ENCODE measurements at regions not wholly inside any gene's neighbourhood (a gene's known extent, or its start where the extent isn't known, plus 50 kb on each side); places are given as distances from the start of the nearest gene placed in this dataset.
"Not testable (repeated sequence)": the region's sequence is repeated elsewhere in the genome, so short reads cannot be mapped to it uniquely, and the experiment has no call there.

DNA sequence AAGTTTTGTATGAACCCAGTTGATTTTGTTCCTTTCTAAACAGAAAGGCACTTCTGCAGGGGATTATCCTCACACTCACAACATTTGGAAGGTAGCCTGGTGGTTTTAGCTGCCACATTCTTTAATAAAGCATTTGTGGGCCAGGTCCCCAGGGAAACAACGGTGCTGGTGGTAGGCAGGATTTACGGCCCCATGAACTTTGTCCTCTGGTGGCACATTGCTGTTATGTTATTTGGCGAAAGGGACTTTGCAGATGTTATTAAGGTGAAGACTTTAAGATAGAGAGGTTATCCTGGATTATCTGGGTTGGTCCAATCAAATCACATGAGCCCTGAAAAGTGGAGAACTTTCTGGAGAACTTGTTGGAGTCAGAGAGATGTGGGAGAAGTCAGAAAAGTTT, 86.3 kb upstream of the C9orf72 start:
- H3K4me3 Mint-ChIP-seq, result no peak overlapping the region
- no peak overlapping the region for H3K27ac Mint-ChIP-seq
- H3K9me3 Mint-ChIP-seq, result no peaks in the 10 kb centered on the region
- H3K4me1 Mint-ChIP-seq (ENCODE audit: low read depth), result no peaks in the 10 kb centered on the region
- H3K36me3 Mint-ChIP-seq (ENCODE audit: low read depth), result no peaks in the 10 kb centered on the region
- no peak for DNase-seq
- peaks cover 4% of the 10 kb centered on the region for H3K27me3 Mint-ChIP-seq

DNA sequence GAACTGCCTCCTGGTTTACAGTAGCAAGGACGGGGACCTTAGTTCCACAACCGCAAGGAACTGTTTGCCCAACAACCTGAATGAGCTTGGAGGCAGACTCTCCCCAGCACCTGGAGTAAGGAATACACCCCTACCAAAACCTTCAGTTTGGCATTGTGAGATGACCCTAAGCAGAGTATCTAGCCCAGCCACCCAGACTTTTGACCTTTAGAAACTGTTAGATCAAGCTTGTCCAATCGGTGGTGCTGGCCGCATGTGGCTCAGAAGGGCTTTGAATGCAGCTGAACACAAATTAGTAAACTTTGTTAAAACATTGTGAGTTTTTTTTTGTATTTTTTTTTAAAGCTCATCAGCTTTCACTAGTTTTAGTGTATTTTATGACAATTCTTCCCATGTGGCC, 86.9 kb upstream of the C9orf72 start:
- Mint-ChIP-seq H3K27ac (no peak overlapping the region), H3K27me3 (peaks cover 5% of the 10 kb centered on the region), H3K9me3 (no peaks in the 10 kb centered on the region), H3K4me1 (ENCODE audit: low read depth) (no peaks in the 10 kb centered on the region), H3K36me3 (ENCODE audit: low read depth) (no peaks in the 10 kb centered on the region), H3K4me3 (no peak overlapping the region)
- no peak for DNase-seq

DNA sequence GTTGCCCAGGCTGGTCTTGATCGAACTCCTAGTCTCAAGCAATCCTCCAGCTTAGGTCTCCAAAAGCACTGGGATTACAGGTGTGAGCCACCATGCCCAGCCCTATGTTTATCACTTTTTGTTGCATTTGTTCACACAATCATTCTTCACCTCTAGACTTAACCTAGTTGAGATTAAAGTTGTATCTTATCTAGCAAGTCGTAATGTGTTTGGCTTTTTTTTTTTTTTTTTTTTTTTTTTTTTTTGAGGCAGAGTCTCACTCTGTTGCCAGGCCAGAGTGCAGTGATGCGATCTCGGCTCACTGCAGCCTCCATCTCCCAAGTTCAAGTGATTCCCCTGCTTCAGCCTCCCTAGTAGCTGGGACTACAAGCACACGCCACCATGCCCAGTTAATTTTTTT, 90.2 kb upstream of the C9orf72 start:
- H3K9me3 Mint-ChIP-seq, result no peaks in the 10 kb centered on the region
- no peak overlapping the region for H3K4me3 Mint-ChIP-seq
- H3K36me3 Mint-ChIP-seq (ENCODE audit: low read depth), result no peaks in the 10 kb centered on the region
- H3K27ac Mint-ChIP-seq, result no peak overlapping the region
- peaks cover 3% of the 10 kb centered on the region for H3K4me1 Mint-ChIP-seq (ENCODE audit: low read depth)
- peaks cover 12% of the 10 kb centered on the region for H3K27me3 Mint-ChIP-seq
- DNase-seq, result no peak

- Mint-ChIP-seq H3K36me3 (ENCODE audit: low read depth) (no peaks in the 10 kb centered on the region), H3K4me3 (no peak overlapping the region), H3K27ac (no peak overlapping the region), H3K4me1 (ENCODE audit: low read depth) (peaks cover 3% of the 10 kb centered on the region), H3K9me3 (no peaks in the 10 kb centered on the region), H3K27me3 (peaks cover 12% of the 10 kb centered on the region)
- DNase-seq, result no peak
Measured at GRCh38 chr9:27664121-27664779, 91.0 kb upstream of the C9orf72 start.

GRCh38 chr9:27665136-27665535, 91.9 kb upstream of the C9orf72 start:
- H3K36me3 Mint-ChIP-seq (ENCODE audit: low read depth), result no peaks in the 10 kb centered on the region
- H3K4me3 Mint-ChIP-seq, result no peak overlapping the region
- peaks cover 3% of the 10 kb centered on the region for H3K4me1 Mint-ChIP-seq (ENCODE audit: low read depth)
- no peaks in the 10 kb centered on the region for H3K9me3 Mint-ChIP-seq
- no peak for DNase-seq
- H3K27me3 Mint-ChIP-seq, result peaks cover 12% of the 10 kb centered on the region
- H3K27ac Mint-ChIP-seq, result no peak overlapping the region

DNA sequence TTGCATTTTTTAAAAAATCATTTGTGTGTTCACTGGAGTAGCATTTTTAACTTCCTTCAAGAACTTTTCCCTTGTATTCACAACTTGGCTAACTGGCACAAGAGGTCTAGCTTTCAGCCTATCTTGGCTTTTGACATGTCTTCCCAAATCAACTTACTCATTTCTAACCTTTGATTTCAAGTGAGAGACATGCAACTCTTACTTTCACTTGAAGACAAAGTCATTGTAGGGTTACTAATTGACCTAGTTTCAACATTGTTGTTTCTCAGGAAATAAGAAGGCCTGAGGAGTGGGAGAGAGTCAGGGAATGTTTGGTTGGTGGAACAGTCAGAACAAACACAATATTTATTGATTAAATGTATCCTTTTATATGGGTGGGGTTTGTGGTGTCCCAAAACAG, 95.0 kb upstream of the C9orf72 start:
- H3K27ac Mint-ChIP-seq, result no peak overlapping the region

GRCh38 chr9:27671636-27672035, 98.4 kb upstream of the C9orf72 start:
- Mint-ChIP-seq H3K27me3 (peaks cover 3% of the 10 kb centered on the region), H3K27ac (no peak overlapping the region), H3K4me3 (no peak overlapping the region), H3K9me3 (no peaks in the 10 kb centered on the region), H3K36me3 (ENCODE audit: low read depth) (no peaks in the 10 kb centered on the region), H3K4me1 (ENCODE audit: low read depth) (peaks cover 3% of the 10 kb centered on the region)
- DNase-seq, result no peak

More for the DNA sequence above, 95.0 kb upstream of the C9orf72 start:
- Mint-ChIP-seq H3K4me1 (ENCODE audit: low read depth) (peaks cover 3% of the 10 kb centered on the region), H3K27me3 (peaks cover 12% of the 10 kb centered on the region), H3K9me3 (no peaks in the 10 kb centered on the region), H3K36me3 (ENCODE audit: low read depth) (no peaks in the 10 kb centered on the region), H3K4me3 (no peak overlapping the region)
- DNase-seq, result no peak

GRCh38 chr9:27672718-27673117, 99.4 kb upstream of the C9orf72 start:
- Mint-ChIP-seq H3K27me3 (no peaks in the 10 kb centered on the region), H3K4me3 (no peak overlapping the region), H3K9me3 (no peaks in the 10 kb centered on the region), H3K4me1 (ENCODE audit: low read depth) (peaks cover 3% of the 10 kb centered on the region), H3K36me3 (ENCODE audit: low read depth) (no peaks in the 10 kb centered on the region), H3K27ac (no peak overlapping the region)
- DNase-seq, result no peak

DNA sequence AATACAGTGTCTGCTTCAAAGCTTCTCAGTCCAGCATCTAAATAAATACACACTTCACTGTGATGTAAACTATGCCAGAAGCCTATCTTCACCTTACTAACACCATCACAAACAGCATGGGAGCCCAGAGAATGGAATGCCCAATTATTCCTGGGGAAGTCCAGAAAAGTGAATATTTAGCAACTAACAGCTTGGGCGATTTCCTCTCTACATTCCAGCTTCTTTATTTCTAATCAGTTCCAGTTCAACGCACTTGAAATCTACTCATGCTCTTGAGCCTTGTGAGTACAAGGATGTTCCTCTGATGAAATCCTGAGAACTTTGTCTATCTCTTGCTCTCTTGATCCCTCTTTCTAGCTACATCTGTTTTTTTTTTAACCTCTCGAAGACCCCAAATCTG, 100.4 kb upstream of the C9orf72 start:
- Mint-ChIP-seq H3K36me3 (ENCODE audit: low read depth) (no peaks in the 10 kb centered on the region), H3K4me3 (no peak overlapping the region), H3K9me3 (no peaks in the 10 kb centered on the region), H3K4me1 (ENCODE audit: low read depth) (no peaks in the 10 kb centered on the region), H3K27ac (no peak overlapping the region), H3K27me3 (no peaks in the 10 kb centered on the region)
- DNase-seq, result no peak

DNA sequence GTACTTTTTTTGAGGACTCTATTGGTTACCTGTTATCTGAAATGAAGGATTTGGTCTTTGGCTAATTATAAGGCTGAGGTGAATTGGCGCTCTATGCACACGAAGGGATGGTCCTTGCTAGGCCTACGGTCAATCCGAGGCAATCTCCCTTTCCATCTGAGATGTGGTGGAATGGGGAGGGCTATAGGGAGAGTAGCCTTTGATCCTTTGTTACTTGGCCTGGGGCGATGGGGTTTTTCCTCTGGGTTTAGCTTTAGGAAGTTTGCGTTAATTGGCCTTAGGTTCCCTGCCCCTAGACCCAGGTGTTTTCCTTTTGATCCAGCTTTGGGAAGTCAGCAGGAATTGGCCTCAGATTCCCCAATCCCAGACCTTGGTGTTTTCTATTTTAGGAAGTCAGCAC, 102.1 kb upstream of the C9orf72 start:
- Mint-ChIP-seq H3K27ac (no peak overlapping the region), H3K4me1 (ENCODE audit: low read depth) (no peaks in the 10 kb centered on the region), H3K27me3 (no peaks in the 10 kb centered on the region), H3K4me3 (no peak overlapping the region), H3K36me3 (ENCODE audit: low read depth) (no peaks in the 10 kb centered on the region), H3K9me3 (no peaks in the 10 kb centered on the region)
- no peak for DNase-seq

DNA sequence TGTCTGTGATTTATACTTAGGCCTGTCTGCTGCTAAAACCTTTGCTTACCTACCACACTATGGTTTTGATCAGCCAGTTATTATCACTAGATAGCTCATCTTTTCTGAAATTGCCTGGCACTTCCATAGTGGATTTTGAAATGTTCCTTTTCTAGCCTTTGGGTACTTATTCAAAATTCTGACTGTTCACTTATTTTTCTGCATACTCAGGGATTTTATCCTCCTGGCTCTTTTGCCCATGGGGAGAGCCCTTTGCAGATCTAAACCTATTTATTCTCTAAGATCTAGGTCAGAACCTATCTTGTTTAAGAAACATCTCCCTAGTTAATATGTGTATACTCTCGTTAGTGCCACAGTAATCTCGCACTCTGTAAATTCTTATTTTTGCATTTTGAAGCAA, 103.5 kb upstream of the C9orf72 start:
- no peaks in the 10 kb centered on the region for H3K27me3 Mint-ChIP-seq
- no peak for DNase-seq
- H3K4me3 Mint-ChIP-seq, result no peak overlapping the region
- H3K9me3 Mint-ChIP-seq, result no peaks in the 10 kb centered on the region
- no peaks in the 10 kb centered on the region for H3K36me3 Mint-ChIP-seq (ENCODE audit: low read depth)
- no peak overlapping the region for H3K27ac Mint-ChIP-seq
- no peaks in the 10 kb centered on the region for H3K4me1 Mint-ChIP-seq (ENCODE audit: low read depth)

DNA sequence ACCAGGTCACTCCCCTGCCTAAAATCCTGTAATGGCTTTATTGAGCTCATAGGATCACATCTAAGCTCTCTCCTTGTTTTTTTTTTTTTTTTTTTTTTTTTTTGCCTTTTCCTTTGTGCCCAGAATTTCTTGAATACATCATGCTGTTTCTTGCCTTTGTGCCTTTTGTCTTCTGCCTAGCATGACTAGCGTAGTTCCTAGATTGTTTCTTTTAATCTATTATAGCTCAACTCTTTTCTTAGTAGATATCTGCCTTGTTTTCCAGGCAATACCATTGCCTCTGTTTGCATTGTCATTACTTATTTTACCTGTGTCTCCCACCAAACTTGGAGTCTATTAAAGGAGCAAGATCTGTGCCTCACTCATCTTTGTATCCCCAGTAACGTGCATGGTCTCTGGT, 106.1 kb upstream of the C9orf72 start:
- H3K27ac Mint-ChIP-seq, result no peak overlapping the region
- H3K4me1 Mint-ChIP-seq (ENCODE audit: low read depth), result no peaks in the 10 kb centered on the region

GRCh38 chr9:27683181-27683580, 109.9 kb upstream of the C9orf72 start:
- no peak overlapping the region for H3K4me3 Mint-ChIP-seq
- no peaks in the 10 kb centered on the region for H3K9me3 Mint-ChIP-seq
- no peaks in the 10 kb centered on the region for H3K4me1 Mint-ChIP-seq (ENCODE audit: low read depth)

More for the DNA sequence above, 106.1 kb upstream of the C9orf72 start:
- no peaks in the 10 kb centered on the region for H3K36me3 Mint-ChIP-seq (ENCODE audit: low read depth)
- no peaks in the 10 kb centered on the region for H3K9me3 Mint-ChIP-seq
- no peak overlapping the region for H3K4me3 Mint-ChIP-seq
- no peak for DNase-seq
- no peaks in the 10 kb centered on the region for H3K27me3 Mint-ChIP-seq

DNA sequence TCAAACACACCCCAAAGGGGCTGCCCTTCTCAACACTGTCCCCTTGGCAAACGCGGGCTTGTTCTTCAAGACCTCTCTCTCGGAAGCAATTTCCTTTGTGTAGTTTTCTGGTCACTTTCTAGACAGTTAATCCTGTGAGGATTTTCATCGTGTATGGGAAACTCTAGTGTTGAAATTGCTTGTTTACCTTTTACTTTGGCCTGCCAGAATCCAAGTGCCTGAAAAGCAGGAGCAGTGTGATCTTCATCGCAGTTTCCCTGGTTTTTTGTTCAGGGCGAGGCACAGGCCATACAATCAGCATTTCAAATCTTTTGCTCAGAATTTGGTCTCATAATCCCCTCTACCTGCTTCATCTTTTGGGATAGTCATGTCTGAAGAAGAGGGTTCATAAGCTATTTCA, 115.7 kb upstream of the C9orf72 start:
- Mint-ChIP-seq H3K4me1 (ENCODE audit: low read depth) (no peaks in the 10 kb centered on the region), H3K27ac (no peak overlapping the region), H3K4me3 (no peak overlapping the region), H3K36me3 (ENCODE audit: low read depth) (no peaks in the 10 kb centered on the region), H3K27me3 (peaks cover 5% of the 10 kb centered on the region), H3K9me3 (no peaks in the 10 kb centered on the region)
- no peak for DNase-seq

More at GRCh38 chr9:27683181-27683580, 109.9 kb upstream of the C9orf72 start:
- Mint-ChIP-seq H3K36me3 (ENCODE audit: low read depth) (no peaks in the 10 kb centered on the region), H3K27ac (no peak overlapping the region), H3K27me3 (no peaks in the 10 kb centered on the region)
- no peak for DNase-seq

DNA sequence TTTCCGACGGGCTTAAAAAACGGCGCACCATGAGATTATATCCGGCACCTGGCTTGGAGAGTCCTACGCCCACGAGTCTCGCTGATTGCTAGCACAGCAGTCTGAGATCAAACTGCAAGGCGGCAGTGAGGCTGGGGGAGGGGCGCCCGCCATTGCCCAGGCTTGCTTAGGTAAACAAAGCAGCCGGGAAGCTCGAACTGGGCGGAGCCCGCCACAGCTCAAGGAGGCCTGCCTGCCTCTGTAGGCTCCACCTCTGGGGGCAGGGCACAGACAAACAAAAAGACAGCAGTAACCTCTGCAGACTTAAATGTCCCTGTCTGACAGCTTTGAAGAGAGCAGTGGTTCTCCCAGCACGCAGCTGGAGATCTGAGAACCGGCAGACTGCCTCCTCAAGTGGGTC, 117.5 kb upstream of the C9orf72 start:
- not testable (repeated sequence) for H3K27me3 Mint-ChIP-seq; H3K36me3 Mint-ChIP-seq (ENCODE audit: low read depth); H3K9me3 Mint-ChIP-seq; H3K27ac Mint-ChIP-seq; H3K4me3 Mint-ChIP-seq; H3K4me1 Mint-ChIP-seq (ENCODE audit: low read depth); DNase-seq

- Mint-ChIP-seq H3K27ac (no peak overlapping the region), H3K4me1 (ENCODE audit: low read depth) (no peaks in the 10 kb centered on the region), H3K4me3 (no peak overlapping the region), H3K9me3 (peaks cover 2% of the 10 kb centered on the region), H3K27me3 (peaks cover 6% of the 10 kb centered on the region), H3K36me3 (ENCODE audit: low read depth) (no peaks in the 10 kb centered on the region)
- no peak for DNase-seq
Measured at GRCh38 chr9:27699621-27700020, 126.3 kb upstream of the C9orf72 start.

Data from activated T-cell treated with anti-CD3 and anti-CD28 coated beads, Interleukin-2, amount 50 U/mL, for 24 hours (primary cell).